ENCODE measurements at regions not wholly inside any gene's neighbourhood (a gene's known extent, or its start where the extent isn't known, plus 50 kb on each side); places are given as distances from the start of the nearest gene placed in this dataset.
"Not testable (repeated sequence)": the region's sequence is repeated elsewhere in the genome, so short reads cannot be mapped to it uniquely, and the experiment has no call there.

DNA sequence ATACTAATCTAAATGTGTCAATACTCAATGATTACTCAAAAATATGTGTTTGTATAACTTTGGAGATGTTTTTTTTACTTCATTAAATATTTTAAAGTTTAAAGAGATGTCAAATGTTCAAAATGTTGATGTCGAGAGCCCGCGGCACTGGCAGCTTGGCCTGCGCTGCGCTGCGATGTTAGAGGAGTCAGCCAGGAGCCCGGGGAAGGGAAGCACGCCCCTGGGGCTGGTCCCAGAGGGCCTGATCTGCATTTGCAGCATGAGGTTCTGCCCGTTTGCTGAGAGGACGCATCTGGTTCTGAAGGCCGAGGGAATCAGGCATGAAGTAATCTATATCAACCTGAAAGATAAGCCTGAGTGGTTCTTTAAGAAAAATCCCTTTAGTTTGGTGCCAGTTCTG lies 66.4 kb upstream of the ATP2C1 start:
- no peak overlapping the region for H2AFZ ChIP-seq (ENCODE audit: low read depth, low read length)
- no peak overlapping the region for H2BK12ac ChIP-seq (ENCODE audit: low read length in 2 of 2)
- no peaks in the 10 kb centered on the region for H3K4me1 ChIP-seq (ENCODE audit: control insufficient read depth, insufficient read depth, low read depth, low read length)
- H3K9ac ChIP-seq (ENCODE audit: low read length): no peak overlapping the region
- H4K8ac ChIP-seq (ENCODE audit: low read length): no peak overlapping the region
- H3K4me3 ChIP-seq (ENCODE audit: insufficient read depth in 1 of 2, low read depth in 1 of 2, low read length in 2 of 2): no peak overlapping the region
- no peak overlapping the region for H2BK15ac ChIP-seq (ENCODE audit: low read depth, poor library complexity, severe bottlenecking)
- H2AK5ac ChIP-seq (ENCODE audit: low read length, severe bottlenecking): no peak overlapping the region
- H3K9me3 ChIP-seq (ENCODE audit: control insufficient read depth, low read length): no peaks in the 10 kb centered on the region
- H4K91ac ChIP-seq (ENCODE audit: low read length): no peak overlapping the region
- H2BK5ac ChIP-seq (ENCODE audit: low read depth, low read length, poor library complexity, severe bottlenecking): no peak overlapping the region
- H3K18ac ChIP-seq (ENCODE audit: low read depth in 1 of 2, low read length in 2 of 2): no peak overlapping the region
- H3K4me2 ChIP-seq (ENCODE audit: low read length, poor library complexity, severe bottlenecking): no peak overlapping the region
- no peak overlapping the region for H2BK120ac ChIP-seq (ENCODE audit: low read depth, low read length)
- no peaks in the 10 kb centered on the region for H3K79me1 ChIP-seq (replicated peaks; ENCODE audit: low read length, poor library complexity, severe bottlenecking)
- no peak overlapping the region for H3K23ac ChIP-seq (ENCODE audit: low read length in 2 of 2)
- peaks cover 0 to 10% of the 10 kb centered on the region in 2 experiments for H3K27me3 ChIP-seq (ENCODE audit: control insufficient read depth in 1 of 2, insufficient read depth in 1 of 2, low read length in 2 of 2)
- 86% methylated on average over 11 of the region's 11 CpGs for WGBS
- DNase-seq: no peak
- no peak overlapping the region for H3K4ac ChIP-seq (ENCODE audit: low read depth in 1 of 2, low read length in 2 of 2)
- H3K36me3 ChIP-seq (ENCODE audit: control insufficient read depth in 1 of 2, insufficient read depth in 2 of 2, low read depth in 1 of 2, low read length in 2 of 2): no peaks in the 10 kb centered on the region
- H3K14ac ChIP-seq (ENCODE audit: low read length in 2 of 2): no peak overlapping the region
- no peak overlapping the region for H3K27ac ChIP-seq (ENCODE audit: low read length, poor library complexity, severe bottlenecking)

DNA sequence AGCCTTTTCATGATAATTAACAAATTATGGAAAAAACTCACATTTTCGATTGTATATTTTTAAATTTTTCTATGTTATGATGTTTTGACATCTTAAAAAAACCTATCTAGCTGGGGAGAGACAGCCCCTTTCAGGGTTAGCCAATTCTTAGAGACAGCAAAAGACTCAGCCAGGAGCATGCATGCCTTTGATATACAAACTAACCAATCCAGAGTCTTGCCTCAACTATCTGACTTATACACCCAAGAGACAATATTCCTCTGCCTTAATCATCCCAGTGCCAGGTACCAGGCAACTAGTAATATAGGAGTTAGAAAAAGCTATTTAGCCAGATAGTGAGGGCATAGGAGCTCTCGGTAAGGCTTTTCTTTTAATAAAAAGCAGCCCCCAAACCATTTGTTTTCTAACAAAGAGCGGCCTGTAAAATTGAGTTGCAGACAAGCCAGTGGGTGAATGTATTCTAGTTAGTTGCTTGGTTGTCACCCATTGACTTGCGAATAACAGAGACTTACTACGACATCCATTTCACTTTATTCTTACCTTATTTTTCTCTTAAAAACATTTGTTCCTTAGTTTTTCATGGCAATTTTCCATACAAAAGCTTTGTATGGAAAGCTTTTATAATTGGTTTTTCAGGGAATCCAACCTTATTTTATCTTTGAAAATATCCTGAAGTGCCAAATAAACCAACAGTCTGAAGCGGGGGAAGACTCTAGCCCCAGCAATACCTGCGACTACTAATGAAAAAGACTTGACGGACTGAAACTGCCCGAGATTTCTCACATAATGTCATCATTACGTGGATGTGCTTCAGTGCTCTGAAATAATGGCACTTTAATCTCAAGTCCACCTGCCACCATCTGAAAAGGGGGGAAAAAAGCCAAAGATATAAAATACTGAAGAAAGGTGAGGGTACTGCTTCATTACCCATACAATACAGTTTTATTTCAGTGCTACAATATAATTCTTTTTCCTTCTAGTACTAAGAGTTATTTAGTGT lies 64.6 kb upstream of the ATP2C1 start:
- Histone ChIP-seq H3K9ac (ENCODE audit: low read length) (no peak overlapping the region), H3K36me3 (ENCODE audit: control insufficient read depth in 1 of 2, insufficient read depth in 2 of 2, low read depth in 1 of 2, low read length in 2 of 2) (no peaks in the 10 kb centered on the region), H3K18ac (ENCODE audit: low read depth in 1 of 2, low read length in 2 of 2) (no peak overlapping the region), H2BK120ac (ENCODE audit: low read depth, low read length) (no peak overlapping the region), H2BK12ac (ENCODE audit: low read length in 2 of 2) (no peak overlapping the region), H3K27ac (ENCODE audit: low read length, poor library complexity, severe bottlenecking) (no peak overlapping the region), H2AFZ (ENCODE audit: low read depth, low read length) (no peak overlapping the region), H3K4me1 (ENCODE audit: control insufficient read depth, insufficient read depth, low read depth, low read length) (no peaks in the 10 kb centered on the region), H3K4me3 (ENCODE audit: insufficient read depth in 1 of 2, low read depth in 1 of 2, low read length in 2 of 2) (no peak overlapping the region), H3K27me3 (ENCODE audit: control insufficient read depth in 1 of 2, insufficient read depth in 1 of 2, low read length in 2 of 2) (peaks cover 0 to 6% of the 10 kb centered on the region in 2 experiments), H3K4me2 (ENCODE audit: low read length, poor library complexity, severe bottlenecking) (no peak overlapping the region), H3K23ac (ENCODE audit: low read length in 2 of 2) (no peak overlapping the region), H4K91ac (ENCODE audit: low read length) (no peak overlapping the region), H2BK5ac (ENCODE audit: low read depth, low read length, poor library complexity, severe bottlenecking) (no peak overlapping the region), H4K8ac (ENCODE audit: low read length) (no peak overlapping the region), H2AK5ac (ENCODE audit: low read length, severe bottlenecking) (no peak overlapping the region), H3K14ac (ENCODE audit: low read length in 2 of 2) (no peak overlapping the region), H3K79me1 (replicated peaks; ENCODE audit: low read length, poor library complexity, severe bottlenecking) (no peaks in the 10 kb centered on the region), H2BK15ac (ENCODE audit: low read depth, poor library complexity, severe bottlenecking) (no peak overlapping the region), H3K9me3 (ENCODE audit: control insufficient read depth, low read length) (no peaks in the 10 kb centered on the region), H3K4ac (ENCODE audit: low read depth in 1 of 2, low read length in 2 of 2) (no peak overlapping the region)
- WGBS: 89% methylated on average over 6 of the region's 10 CpGs
- no peak for DNase-seq

DNA sequence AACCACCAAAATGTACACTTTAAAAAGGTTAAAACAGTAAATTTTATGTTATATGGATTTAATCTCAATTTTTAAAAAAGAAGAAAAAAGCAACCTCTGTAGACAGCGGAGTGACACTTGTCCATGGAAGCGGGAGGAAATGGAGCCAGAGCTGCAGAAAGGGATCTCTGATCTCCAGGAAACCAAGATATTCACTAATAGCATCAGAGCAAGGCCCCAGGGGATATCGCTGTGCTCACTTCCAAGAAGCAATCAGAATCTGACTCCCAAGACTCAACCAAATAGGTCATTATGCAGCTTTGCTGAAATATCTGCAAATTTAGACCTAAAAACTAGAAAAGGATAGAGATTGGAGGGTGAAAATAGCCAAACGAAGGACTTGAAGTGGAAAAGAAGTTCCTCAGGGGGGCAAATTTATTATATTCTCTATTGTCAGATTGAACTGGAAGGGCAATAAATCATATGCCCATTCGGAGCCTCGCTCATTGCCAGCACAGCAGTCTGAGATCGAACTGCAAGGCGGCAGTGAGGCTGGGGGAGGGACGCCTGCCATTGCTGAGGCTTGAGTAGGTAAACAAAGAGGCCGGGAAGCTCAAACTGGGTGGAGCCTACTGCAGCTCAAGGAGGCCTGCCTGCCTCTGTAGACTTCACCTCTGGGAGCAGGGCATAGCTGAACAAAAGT lies 62.0 kb upstream of the ATP2C1 start:
- no peak overlapping the region for H3K4ac ChIP-seq (ENCODE audit: low read depth in 1 of 2, low read length in 2 of 2)
- H3K18ac ChIP-seq (ENCODE audit: low read depth in 1 of 2, low read length in 2 of 2): no peak overlapping the region
- H3K14ac ChIP-seq (ENCODE audit: low read length in 2 of 2): no peak overlapping the region
- H4K91ac ChIP-seq (ENCODE audit: low read length): no peak overlapping the region
- WGBS: 52% methylated on average over 10 of the region's 10 CpGs
- no peaks in the 10 kb centered on the region for H3K9me3 ChIP-seq (ENCODE audit: control insufficient read depth, low read length)
- no peak for DNase-seq
- H2BK15ac ChIP-seq (ENCODE audit: low read depth, poor library complexity, severe bottlenecking): no peak overlapping the region
- no peak overlapping the region for H3K23ac ChIP-seq (ENCODE audit: low read length in 2 of 2)
- H2AK5ac ChIP-seq (ENCODE audit: low read length, severe bottlenecking): no peak overlapping the region
- no peak overlapping the region for H2BK12ac ChIP-seq (ENCODE audit: low read length in 2 of 2)
- H4K8ac ChIP-seq (ENCODE audit: low read length): no peak overlapping the region
- H2BK5ac ChIP-seq (ENCODE audit: low read depth, low read length, poor library complexity, severe bottlenecking): no peak overlapping the region
- no peak overlapping the region for H3K27ac ChIP-seq (ENCODE audit: low read length, poor library complexity, severe bottlenecking)
- no peaks in the 10 kb centered on the region for H3K4me1 ChIP-seq (ENCODE audit: control insufficient read depth, insufficient read depth, low read depth, low read length)
- H2AFZ ChIP-seq (ENCODE audit: low read depth, low read length): no peak overlapping the region
- no peaks in the 10 kb centered on the region for H3K79me1 ChIP-seq (replicated peaks; ENCODE audit: low read length, poor library complexity, severe bottlenecking)
- H3K4me2 ChIP-seq (ENCODE audit: low read length, poor library complexity, severe bottlenecking): no peak overlapping the region
- no peak overlapping the region for H3K4me3 ChIP-seq (ENCODE audit: insufficient read depth in 1 of 2, low read depth in 1 of 2, low read length in 2 of 2)
- H2BK120ac ChIP-seq (ENCODE audit: low read depth, low read length): no peak overlapping the region
- H3K27me3 ChIP-seq (ENCODE audit: control insufficient read depth in 1 of 2, insufficient read depth in 1 of 2, low read length in 2 of 2): peaks cover 0 to 6% of the 10 kb centered on the region in 2 experiments
- no peak overlapping the region for H3K9ac ChIP-seq (ENCODE audit: low read length)
- H3K36me3 ChIP-seq (ENCODE audit: control insufficient read depth in 1 of 2, insufficient read depth in 2 of 2, low read depth in 1 of 2, low read length in 2 of 2): no peaks in the 10 kb centered on the region

GRCh38 chr3:130832401-130832746 lies 61.5 kb upstream of the ATP2C1 start:
- not testable (repeated sequence) for H2AFZ ChIP-seq (ENCODE audit: low read depth, low read length); H3K18ac ChIP-seq (ENCODE audit: low read depth in 1 of 2, low read length in 2 of 2); H3K4ac ChIP-seq (ENCODE audit: low read depth in 1 of 2, low read length in 2 of 2); H3K36me3 ChIP-seq (ENCODE audit: control insufficient read depth in 1 of 2, insufficient read depth in 2 of 2, low read depth in 1 of 2, low read length in 2 of 2); H3K4me3 ChIP-seq (ENCODE audit: insufficient read depth in 1 of 2, low read depth in 1 of 2, low read length in 2 of 2); H4K91ac ChIP-seq (ENCODE audit: low read length); H3K27ac ChIP-seq (ENCODE audit: low read length, poor library complexity, severe bottlenecking); H3K9me3 ChIP-seq (ENCODE audit: control insufficient read depth, low read length); H2BK15ac ChIP-seq (ENCODE audit: low read depth, poor library complexity, severe bottlenecking); DNase-seq; H2AK5ac ChIP-seq (ENCODE audit: low read length, severe bottlenecking); H3K79me1 ChIP-seq (replicated peaks; ENCODE audit: low read length, poor library complexity, severe bottlenecking); H3K4me1 ChIP-seq (ENCODE audit: control insufficient read depth, insufficient read depth, low read depth, low read length); H4K8ac ChIP-seq (ENCODE audit: low read length); H3K14ac ChIP-seq (ENCODE audit: low read length in 2 of 2); H3K27me3 ChIP-seq (ENCODE audit: control insufficient read depth in 1 of 2, insufficient read depth in 1 of 2, low read length in 2 of 2); H2BK12ac ChIP-seq (ENCODE audit: low read length in 2 of 2); H2BK120ac ChIP-seq (ENCODE audit: low read depth, low read length); H3K9ac ChIP-seq (ENCODE audit: low read length); H2BK5ac ChIP-seq (ENCODE audit: low read depth, low read length, poor library complexity, severe bottlenecking); H3K4me2 ChIP-seq (ENCODE audit: low read length, poor library complexity, severe bottlenecking); H3K23ac ChIP-seq (ENCODE audit: low read length in 2 of 2)
- WGBS: 60% methylated on average over 6 of the region's 9 CpGs

All from mesenchymal stem cell (in vitro differentiated cells and primary cell).